Stomach (tissue), 8 donors: ENCODE measurements at regions not wholly inside any gene's neighbourhood (a gene's known extent, or its start where the extent isn't known, plus 50 kb on each side); places are given as distances from the start of the nearest gene placed in this dataset.
A peak's percentile ranks its signal among the peaks of the same experiment; 100 is the strongest.

ENCODE experiments used
- DNase-seq, 2 donors: peaks; one replicate each; pipeline versions ENCODE4 v3.0.0 to v3.0.0-alpha.2; 2013 to 2019
- H3K27ac ChIP-seq, 5 donors: fragments of 200-600 bp in 4 of 5; sonication (generic) in 4 of 5; one replicate each; pipeline ENCODE4 v1.5.1; 2013 to 2019; ENCODE audit warnings: mild to moderate bottlenecking in 1 of 5, moderate library complexity in 1 of 5
- H3K27me3 ChIP-seq, 3 donors: fragments of 200-600 bp; sonication (generic); one replicate each; pipeline ENCODE4 v1.5.1; 2017 to 2019; ENCODE audit warnings: mixed run types in 1 of 3
- H3K36me3 ChIP-seq, 4 donors: fragments of 200-600 bp; sonication (generic); 1 replicate in 3 of 4; 2 replicates in 1 of 4; pipeline ENCODE4 v1.5.1; 2016 to 2019
- H3K4me1 ChIP-seq, 4 donors: fragments of 200-600 bp; sonication (generic); one replicate each; pipeline ENCODE4 v1.5.1; 2016 to 2019
- H3K4me3 ChIP-seq, 4 donors: fragments of 200-600 bp; sonication (generic) in 3 of 4; one replicate each; pipeline ENCODE4 v1.5.1; 2016 to 2019; ENCODE audit warnings: mild to moderate bottlenecking in 1 of 4
- H3K9me3 ChIP-seq, 4 donors: fragments of 200-600 bp; sonication (generic); one replicate each; pipeline ENCODE4 v1.5.1; 2016 to 2019
- EP300 ChIP-seq: sonication (generic); formaldehyde crosslinking; IDR thresholded peaks from one replicate; pipeline ENCODE4 v1.6.1; 2017; ENCODE audit warnings: antibody characterized with exemption
- POLR2A ChIP-seq, 4 donors: fragments of 450-650 bp; IDR thresholded peaks; one replicate each; pipeline ENCODE4 v1.6.1; 2016; ENCODE audit warnings: antibody characterized with exemption in 4 of 4, control low read depth in 2 of 4, mild to moderate bottlenecking in 1 of 4, moderate library complexity in 1 of 4
- POLR2AphosphoS5 ChIP-seq, 3 donors: sonication (generic); formaldehyde crosslinking; IDR thresholded peaks; one replicate each; pipeline ENCODE4 v1.6.1; 2016; ENCODE audit warnings: antibody characterized with exemption in 3 of 3
- WGBS, 5 donors: extraction: QIAGEN DNeasy Blood & Tissue Kit in 3 of 5; methylation state at CpG; one replicate each; pipeline versions ENCODE4 v1.1.5 to v1.1.7; 2013 to 2018; 5-methylcytosine and 5-hydroxymethylcytosine counted together
- intact Hi-C: fragments of 100-400 bp; cut with DNase I; formaldehyde crosslinking; loops from one replicate; pipeline ENCODE4 v1.15.1; 2023; ENCODE audit warnings: low total_unique reads
- TF ChIP-seq, protein P1 (sequence below), 7 experiments: fragments of 450-650 bp in 4 of 7; fragments of 200-600 bp in 3 of 7; sonication (generic) in 3 of 7; IDR thresholded peaks; one replicate each; pipeline ENCODE4 v1.5.1; 2016 to 2019; ENCODE audit warnings: antibody characterized with exemption in 7 of 7, control low read depth in 2 of 7, mild to moderate bottlenecking in 1 of 7
- donor health status: healthy with polysubstance abuse.
- donor health status: Bipolar disorder and iron deficiency.
- donor health status: healthy.

DNA sequence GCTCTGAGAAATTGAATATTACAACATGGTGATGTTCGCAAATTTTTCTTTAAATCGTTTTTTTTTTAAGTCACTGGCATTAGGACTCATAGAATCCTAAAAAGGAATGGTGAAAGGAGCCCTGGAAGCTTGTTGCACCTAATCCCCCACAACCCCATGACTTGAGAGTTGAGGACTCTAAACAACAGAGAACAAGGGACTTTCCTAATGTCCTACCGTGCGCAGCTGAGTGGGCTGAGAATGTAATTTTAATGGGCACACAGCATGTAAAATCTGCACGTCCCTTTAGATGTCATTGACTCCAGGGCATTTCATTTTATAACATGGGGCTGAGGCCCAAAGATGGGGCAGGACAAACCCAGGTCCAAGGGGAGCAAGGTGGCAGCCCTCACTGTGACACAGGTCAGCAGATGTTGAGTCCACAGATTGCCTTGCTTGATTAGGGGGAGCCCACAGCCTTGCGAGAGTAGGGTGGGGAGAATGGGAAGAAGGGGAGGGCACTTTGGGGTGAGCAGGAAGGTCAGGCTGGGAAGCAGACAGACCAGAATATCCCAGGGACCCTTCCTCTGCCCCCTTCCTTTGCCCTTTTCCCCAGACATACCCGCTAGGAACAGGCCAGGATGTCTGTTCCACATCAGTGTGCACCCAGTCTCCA lies 208.4 kb upstream of the ZMIZ1 start:
- Histone ChIP-seq H3K4me1 (peaks cover 3 to 13% (median 12%) of the 10 kb centered on the region in 4 donors), H3K4me3 (no peak overlapping the region), H3K9me3 (no peaks in the 10 kb centered on the region), H3K27me3 (no peaks in the 10 kb centered on the region), H3K27ac (no peak overlapping the region), H3K36me3 (no peaks in the 10 kb centered on the region)
- intact Hi-C loops = no loop called here
- TF ChIP-seq POLR2A (IDR thresholded peaks at IDR 0.05) (no peak), EP300 (no peak), POLR2AphosphoS5 (IDR thresholded peaks at IDR 0.05) (no peak)
- TF ChIP-seq, protein P1, sequence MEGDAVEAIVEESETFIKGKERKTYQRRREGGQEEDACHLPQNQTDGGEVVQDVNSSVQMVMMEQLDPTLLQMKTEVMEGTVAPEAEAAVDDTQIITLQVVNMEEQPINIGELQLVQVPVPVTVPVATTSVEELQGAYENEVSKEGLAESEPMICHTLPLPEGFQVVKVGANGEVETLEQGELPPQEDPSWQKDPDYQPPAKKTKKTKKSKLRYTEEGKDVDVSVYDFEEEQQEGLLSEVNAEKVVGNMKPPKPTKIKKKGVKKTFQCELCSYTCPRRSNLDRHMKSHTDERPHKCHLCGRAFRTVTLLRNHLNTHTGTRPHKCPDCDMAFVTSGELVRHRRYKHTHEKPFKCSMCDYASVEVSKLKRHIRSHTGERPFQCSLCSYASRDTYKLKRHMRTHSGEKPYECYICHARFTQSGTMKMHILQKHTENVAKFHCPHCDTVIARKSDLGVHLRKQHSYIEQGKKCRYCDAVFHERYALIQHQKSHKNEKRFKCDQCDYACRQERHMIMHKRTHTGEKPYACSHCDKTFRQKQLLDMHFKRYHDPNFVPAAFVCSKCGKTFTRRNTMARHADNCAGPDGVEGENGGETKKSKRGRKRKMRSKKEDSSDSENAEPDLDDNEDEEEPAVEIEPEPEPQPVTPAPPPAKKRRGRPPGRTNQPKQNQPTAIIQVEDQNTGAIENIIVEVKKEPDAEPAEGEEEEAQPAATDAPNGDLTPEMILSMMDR (IDR thresholded peaks at IDR 0.05) = no peak
- 80 to 90% (median 89%) methylated on average over 7 of the region's 7 CpGs for whole genome bisulfite sequencing, 5 donors
- no peak for DNase-seq

GRCh38 chr10:78861529-78862327 lies 207.0 kb upstream of the ZMIZ1 start:
- Histone ChIP-seq H3K9me3 (no peaks in the 10 kb centered on the region), H3K4me3 (no peak overlapping the region), H3K27ac (no peak overlapping the region), H3K36me3 (no peaks in the 10 kb centered on the region), H3K27me3 (no peaks in the 10 kb centered on the region), H3K4me1 (peaks cover 0 to 15% (median 10%) of the 10 kb centered on the region in 4 donors)
- 69 to 77% (median 74%) methylated on average over 5 of the region's 5 CpGs for WGBS, 5 donors
- no peak for TF ChIP-seq EP300
- no peak for TF ChIP-seq POLR2A (IDR thresholded peaks at IDR 0.05)
- TF ChIP-seq POLR2AphosphoS5 (IDR thresholded peaks at IDR 0.05) = no peak
- TF ChIP-seq, protein P1 (IDR thresholded peaks at IDR 0.05) = no peak
- DNase-seq = peak in 1 of 2 donors; percentile 55
- intact Hi-C loops = no loop called here

DNA sequence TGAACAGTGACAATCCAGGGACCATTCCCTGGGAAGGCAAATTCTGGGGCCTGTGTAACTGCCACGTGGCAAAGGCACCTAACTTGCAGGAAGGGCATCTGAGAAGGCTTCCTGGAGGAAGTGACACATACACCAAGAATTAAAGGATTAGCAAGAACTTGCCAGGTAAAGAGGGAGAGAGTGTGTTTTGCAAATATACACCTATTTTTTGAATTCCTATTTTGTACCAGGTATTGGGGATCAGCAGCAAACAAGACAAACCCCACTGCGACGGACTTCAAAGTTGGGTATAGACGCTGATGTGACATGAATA lies 206.5 kb upstream of the ZMIZ1 start:
- no peak overlapping the region for H3K27ac ChIP-seq
- peaks cover 0 to 14% (median 8%) of the 10 kb centered on the region in 4 donors for H3K4me1 ChIP-seq
- TF ChIP-seq, protein P1 (IDR thresholded peaks at IDR 0.05) = no peak
- TF ChIP-seq POLR2A (IDR thresholded peaks at IDR 0.05) = no peak
- TF ChIP-seq EP300 = no peak
- TF ChIP-seq POLR2AphosphoS5 (IDR thresholded peaks at IDR 0.05) = no peak
- intact Hi-C loops = no loop called here
- WGBS, 5 donors = 56 to 88% (median 81%) methylated on average over 4 of the region's 4 CpGs
- H3K9me3 ChIP-seq = no peaks in the 10 kb centered on the region
- H3K36me3 ChIP-seq = no peaks in the 10 kb centered on the region
- H3K4me3 ChIP-seq = no peak overlapping the region
- no peak for DNase-seq
- no peaks in the 10 kb centered on the region for H3K27me3 ChIP-seq

DNA sequence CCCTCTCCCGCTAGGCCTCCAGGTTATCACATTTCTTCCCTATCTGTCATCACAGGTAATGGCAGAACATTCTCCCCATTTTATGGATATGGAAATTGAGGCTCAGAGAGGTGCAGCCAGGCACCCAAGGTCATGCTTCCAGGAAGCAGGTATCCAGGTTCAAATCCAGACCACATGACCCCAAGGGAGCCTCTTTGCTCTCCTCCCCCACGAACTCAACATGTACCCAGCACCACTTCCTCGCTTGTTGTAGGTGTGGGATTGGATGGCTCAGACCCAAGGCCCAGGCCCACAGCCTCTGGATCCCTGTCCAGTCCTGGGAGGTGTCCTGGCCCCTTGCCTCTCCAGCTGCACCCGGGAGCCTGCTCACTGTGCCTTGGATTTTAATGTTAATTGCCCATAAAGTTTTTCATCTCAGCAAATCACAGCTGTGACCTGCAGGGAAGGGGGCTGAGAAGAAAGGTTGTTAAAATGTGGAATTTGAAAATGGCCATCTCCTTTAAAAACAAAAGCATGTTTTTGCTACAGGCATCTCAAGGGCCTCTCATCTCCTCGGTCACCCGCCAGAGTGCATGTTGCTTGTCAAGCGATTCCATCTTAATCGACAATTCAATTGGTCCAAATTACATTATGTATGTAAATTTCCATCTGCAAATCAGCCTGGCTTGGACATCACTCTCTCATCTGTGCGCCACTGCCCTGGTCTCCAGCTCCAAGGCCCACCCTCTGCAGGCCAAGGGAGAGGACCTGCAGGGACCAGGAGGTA lies 205.4 kb upstream of the ZMIZ1 start:
- no peaks in the 10 kb centered on the region for H3K36me3 ChIP-seq
- WGBS, 5 donors = 84 to 94% (median 92%) methylated on average over 9 of the region's 9 CpGs
- DNase-seq = peak in 1 of 2 donors; percentile 37

More for the DNA sequence above, 205.4 kb upstream of the ZMIZ1 start:
- Histone ChIP-seq H3K4me1 (peaks cover 0 to 14% (median 8%) of the 10 kb centered on the region in 4 donors), H3K4me3 (no peak overlapping the region), H3K9me3 (no peaks in the 10 kb centered on the region), H3K27ac (no peak overlapping the region), H3K27me3 (no peaks in the 10 kb centered on the region)
- intact Hi-C loops = no loop called here
- TF ChIP-seq, protein P1 (IDR thresholded peaks at IDR 0.05) = no peak
- no peak for TF ChIP-seq EP300
- TF ChIP-seq POLR2A (IDR thresholded peaks at IDR 0.05) = no peak
- no peak for TF ChIP-seq POLR2AphosphoS5 (IDR thresholded peaks at IDR 0.05)
